Gastroesophageal sphincter (tissue), 3 donors: ENCODE measurements at regions not wholly inside any gene's neighbourhood (a gene's known extent, or its start where the extent isn't known, plus 50 kb on each side); places are given as distances from the start of the nearest gene placed in this dataset.

Source experiments
- EP300 ChIP-seq: sonication (generic); formaldehyde crosslinking; IDR thresholded peaks from one replicate; pipeline ENCODE4 v1.6.1; 2017; ENCODE audit warnings: antibody characterized with exemption, mild to moderate bottlenecking
- POLR2AphosphoS5 ChIP-seq: sonication (generic); formaldehyde crosslinking; IDR thresholded peaks from one replicate; pipeline ENCODE4 v1.6.1; 2017; ENCODE audit warnings: antibody characterized with exemption
- TF ChIP-seq, protein P1 (sequence below), 4 experiments: fragments of 200-600 bp in 2 of 4; fragments of 450-650 bp in 2 of 4; sonication (generic) in 1 of 4; IDR thresholded peaks; one replicate each; pipeline ENCODE4 v1.5.1; 2017 to 2019; ENCODE audit warnings: antibody characterized with exemption in 4 of 4, mild to moderate bottlenecking in 2 of 4, moderate library complexity in 2 of 4

DNA sequence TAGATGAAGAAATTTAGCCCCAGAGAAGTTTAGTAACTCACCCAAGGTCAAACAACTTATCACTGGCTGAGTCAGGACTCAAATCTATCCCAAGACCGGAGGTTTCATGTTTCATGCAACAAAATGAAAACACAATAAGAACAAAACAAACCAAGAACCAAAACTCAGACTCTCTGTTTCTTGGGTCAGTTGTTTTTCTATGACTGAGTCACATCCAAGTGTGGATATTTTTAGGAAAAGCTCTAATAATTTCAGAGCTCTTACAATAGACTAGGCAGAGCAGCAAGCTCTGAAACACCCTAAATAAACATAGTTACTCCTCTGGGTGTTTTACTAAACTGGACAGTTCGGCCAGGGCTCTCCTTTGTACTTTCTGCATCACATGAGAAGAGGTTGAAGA is 87.6 kb upstream of the PRB2 start:
- TF ChIP-seq, protein P1, sequence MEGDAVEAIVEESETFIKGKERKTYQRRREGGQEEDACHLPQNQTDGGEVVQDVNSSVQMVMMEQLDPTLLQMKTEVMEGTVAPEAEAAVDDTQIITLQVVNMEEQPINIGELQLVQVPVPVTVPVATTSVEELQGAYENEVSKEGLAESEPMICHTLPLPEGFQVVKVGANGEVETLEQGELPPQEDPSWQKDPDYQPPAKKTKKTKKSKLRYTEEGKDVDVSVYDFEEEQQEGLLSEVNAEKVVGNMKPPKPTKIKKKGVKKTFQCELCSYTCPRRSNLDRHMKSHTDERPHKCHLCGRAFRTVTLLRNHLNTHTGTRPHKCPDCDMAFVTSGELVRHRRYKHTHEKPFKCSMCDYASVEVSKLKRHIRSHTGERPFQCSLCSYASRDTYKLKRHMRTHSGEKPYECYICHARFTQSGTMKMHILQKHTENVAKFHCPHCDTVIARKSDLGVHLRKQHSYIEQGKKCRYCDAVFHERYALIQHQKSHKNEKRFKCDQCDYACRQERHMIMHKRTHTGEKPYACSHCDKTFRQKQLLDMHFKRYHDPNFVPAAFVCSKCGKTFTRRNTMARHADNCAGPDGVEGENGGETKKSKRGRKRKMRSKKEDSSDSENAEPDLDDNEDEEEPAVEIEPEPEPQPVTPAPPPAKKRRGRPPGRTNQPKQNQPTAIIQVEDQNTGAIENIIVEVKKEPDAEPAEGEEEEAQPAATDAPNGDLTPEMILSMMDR (IDR thresholded peaks at IDR 0.05): no peak
- no peak for TF ChIP-seq POLR2AphosphoS5
- no peak for TF ChIP-seq EP300
